ENCODE measurements at regions not wholly inside any gene's neighbourhood (a gene's known extent, or its start where the extent isn't known, plus 50 kb on each side); places are given as distances from the start of the nearest gene placed in this dataset.

GRCh38 chr7:110177463-110177862 lies 913.5 kb upstream of the LRRN3 start:
- DNase-seq = no peak
- Histone ChIP-seq H3K4me3 (ENCODE audit: low read length) (no peak overlapping the region), H3K9me3 (ENCODE audit: control insufficient read depth, low read depth, low read length) (no peaks in the 10 kb centered on the region), H3K27me3 (ENCODE audit: control insufficient read depth, insufficient read depth, low read length) (no peaks in the 10 kb centered on the region), H3K4me1 (ENCODE audit: control insufficient read depth, insufficient read depth, low read length) (peaks cover 5% of the 10 kb centered on the region), H3K36me3 (ENCODE audit: control insufficient read depth, insufficient read depth, low read length) (no peaks in the 10 kb centered on the region), H3K27ac (ENCODE audit: low read length) (no peak overlapping the region)
- WGBS (ENCODE audit: insufficient coverage, low lambda C conversion rate) = no CpG with 5 or more reads among the region's 5 CpGs

GRCh38 chr7:110179037-110179436 lies 911.9 kb upstream of the LRRN3 start:
- Histone ChIP-seq H3K27ac (ENCODE audit: low read length) (peak overlapping the region; percentile 36), H3K4me1 (ENCODE audit: control insufficient read depth, insufficient read depth, low read length) (peaks cover 3% of the 10 kb centered on the region), H3K27me3 (ENCODE audit: control insufficient read depth, insufficient read depth, low read length) (no peaks in the 10 kb centered on the region), H3K9me3 (ENCODE audit: control insufficient read depth, low read depth, low read length) (no peaks in the 10 kb centered on the region), H3K4me3 (ENCODE audit: low read length) (no peak overlapping the region), H3K36me3 (ENCODE audit: control insufficient read depth, insufficient read depth, low read length) (no peaks in the 10 kb centered on the region)
- WGBS (ENCODE audit: insufficient coverage, low lambda C conversion rate) = no CpG with 5 or more reads among the region's 2 CpGs
- DNase-seq = peak in 1 of 2 donors; percentile 27

- peaks cover 3% of the 10 kb centered on the region for H3K4me1 ChIP-seq (ENCODE audit: control insufficient read depth, insufficient read depth, low read length)
- H3K27me3 ChIP-seq (ENCODE audit: control insufficient read depth, insufficient read depth, low read length) = no peaks in the 10 kb centered on the region
- H3K4me3 ChIP-seq (ENCODE audit: low read length) = no peak overlapping the region
- no peaks in the 10 kb centered on the region for H3K36me3 ChIP-seq (ENCODE audit: control insufficient read depth, insufficient read depth, low read length)
- WGBS (ENCODE audit: insufficient coverage, low lambda C conversion rate) = no CpG with 5 or more reads among the region's 6 CpGs
- no peak overlapping the region for H3K27ac ChIP-seq (ENCODE audit: low read length)
- no peak for DNase-seq
- H3K9me3 ChIP-seq (ENCODE audit: control insufficient read depth, low read depth, low read length) = no peaks in the 10 kb centered on the region
Observed at GRCh38 chr7:110181768-110182167, 909.2 kb upstream of the LRRN3 start.

GRCh38 chr7:110186334-110186733 lies 904.6 kb upstream of the LRRN3 start:
- Histone ChIP-seq H3K27ac (ENCODE audit: low read length) (no peak overlapping the region), H3K36me3 (ENCODE audit: control insufficient read depth, insufficient read depth, low read length) (no peaks in the 10 kb centered on the region), H3K4me3 (ENCODE audit: low read length) (no peak overlapping the region), H3K4me1 (ENCODE audit: control insufficient read depth, insufficient read depth, low read length) (no peaks in the 10 kb centered on the region), H3K27me3 (ENCODE audit: control insufficient read depth, insufficient read depth, low read length) (no peaks in the 10 kb centered on the region), H3K9me3 (ENCODE audit: control insufficient read depth, low read depth, low read length) (peaks cover 4% of the 10 kb centered on the region)
- peak; percentile 52 to 81 for DNase-seq
- WGBS (ENCODE audit: insufficient coverage, low lambda C conversion rate) = no CpG with 5 or more reads among the region's 2 CpGs

- WGBS (ENCODE audit: insufficient coverage, low lambda C conversion rate) = 33% methylated on average over 1 of the region's 3 CpGs
- no peak overlapping the region for H3K27ac ChIP-seq (ENCODE audit: low read length)
- no peaks in the 10 kb centered on the region for H3K36me3 ChIP-seq (ENCODE audit: control insufficient read depth, insufficient read depth, low read length)
- no peak for DNase-seq
- H3K27me3 ChIP-seq (ENCODE audit: control insufficient read depth, insufficient read depth, low read length) = no peaks in the 10 kb centered on the region
- H3K9me3 ChIP-seq (ENCODE audit: control insufficient read depth, low read depth, low read length) = peaks cover 4% of the 10 kb centered on the region
- H3K4me3 ChIP-seq (ENCODE audit: low read length) = no peak overlapping the region
- no peaks in the 10 kb centered on the region for H3K4me1 ChIP-seq (ENCODE audit: control insufficient read depth, insufficient read depth, low read length)
Observed at GRCh38 chr7:110187877-110188554, 902.9 kb upstream of the LRRN3 start.

GRCh38 chr7:110204527-110204926 lies 886.4 kb upstream of the LRRN3 start:
- H3K36me3 ChIP-seq (ENCODE audit: control insufficient read depth, insufficient read depth, low read length) = no peaks in the 10 kb centered on the region
- no CpG with 5 or more reads among the region's 4 CpGs for WGBS (ENCODE audit: insufficient coverage, low lambda C conversion rate)

GRCh38 chr7:110205899-110206298 lies 885.0 kb upstream of the LRRN3 start:
- Histone ChIP-seq H3K9me3 (ENCODE audit: control insufficient read depth, low read depth, low read length) (no peaks in the 10 kb centered on the region), H3K36me3 (ENCODE audit: control insufficient read depth, insufficient read depth, low read length) (no peaks in the 10 kb centered on the region), H3K27me3 (ENCODE audit: control insufficient read depth, insufficient read depth, low read length) (no peaks in the 10 kb centered on the region), H3K4me1 (ENCODE audit: control insufficient read depth, insufficient read depth, low read length) (no peaks in the 10 kb centered on the region), H3K4me3 (ENCODE audit: low read length) (no peak overlapping the region), H3K27ac (ENCODE audit: low read length) (no peak overlapping the region)
- DNase-seq = no peak
- no CpG with 5 or more reads among the region's 1 CpG for WGBS (ENCODE audit: insufficient coverage, low lambda C conversion rate)

More at GRCh38 chr7:110204527-110204926, 886.4 kb upstream of the LRRN3 start:
- Histone ChIP-seq H3K27me3 (ENCODE audit: control insufficient read depth, insufficient read depth, low read length) (no peaks in the 10 kb centered on the region), H3K4me1 (ENCODE audit: control insufficient read depth, insufficient read depth, low read length) (no peaks in the 10 kb centered on the region), H3K4me3 (ENCODE audit: low read length) (no peak overlapping the region), H3K27ac (ENCODE audit: low read length) (no peak overlapping the region), H3K9me3 (ENCODE audit: control insufficient read depth, low read depth, low read length) (no peaks in the 10 kb centered on the region)
- peak in 1 of 2 donors; percentile 25 for DNase-seq

- no peak for DNase-seq
- H3K9me3 ChIP-seq (ENCODE audit: control insufficient read depth, low read depth, low read length) = no peaks in the 10 kb centered on the region
- no peak overlapping the region for H3K4me3 ChIP-seq (ENCODE audit: low read length)
- no peaks in the 10 kb centered on the region for H3K4me1 ChIP-seq (ENCODE audit: control insufficient read depth, insufficient read depth, low read length)
- no peak overlapping the region for H3K27ac ChIP-seq (ENCODE audit: low read length)
- no peaks in the 10 kb centered on the region for H3K36me3 ChIP-seq (ENCODE audit: control insufficient read depth, insufficient read depth, low read length)
- no CpG with 5 or more reads among the region's 1 CpG for WGBS (ENCODE audit: insufficient coverage, low lambda C conversion rate)
- H3K27me3 ChIP-seq (ENCODE audit: control insufficient read depth, insufficient read depth, low read length) = no peaks in the 10 kb centered on the region
Observed at GRCh38 chr7:110209884-110210283, 881.0 kb upstream of the LRRN3 start.

- no peak overlapping the region for H3K4me3 ChIP-seq (ENCODE audit: low read length)
- no peaks in the 10 kb centered on the region for H3K36me3 ChIP-seq (ENCODE audit: control insufficient read depth, insufficient read depth, low read length)
- no peak overlapping the region for H3K27ac ChIP-seq (ENCODE audit: low read length)
- WGBS (ENCODE audit: insufficient coverage, low lambda C conversion rate) = 100% methylated on average over 1 of the region's 1 CpG
- H3K9me3 ChIP-seq (ENCODE audit: control insufficient read depth, low read depth, low read length) = peaks cover 4% of the 10 kb centered on the region
- DNase-seq = no peak
- no peaks in the 10 kb centered on the region for H3K27me3 ChIP-seq (ENCODE audit: control insufficient read depth, insufficient read depth, low read length)
- no peaks in the 10 kb centered on the region for H3K4me1 ChIP-seq (ENCODE audit: control insufficient read depth, insufficient read depth, low read length)
Observed at GRCh38 chr7:110210941-110211608, 879.9 kb upstream of the LRRN3 start.

GRCh38 chr7:110224643-110225042 lies 866.3 kb upstream of the LRRN3 start:
- no peak for DNase-seq
- Histone ChIP-seq H3K36me3 (ENCODE audit: control insufficient read depth, insufficient read depth, low read length) (no peaks in the 10 kb centered on the region), H3K9me3 (ENCODE audit: control insufficient read depth, low read depth, low read length) (no peaks in the 10 kb centered on the region), H3K4me3 (ENCODE audit: low read length) (no peak overlapping the region), H3K27me3 (ENCODE audit: control insufficient read depth, insufficient read depth, low read length) (no peaks in the 10 kb centered on the region), H3K27ac (ENCODE audit: low read length) (no peak overlapping the region), H3K4me1 (ENCODE audit: control insufficient read depth, insufficient read depth, low read length) (no peaks in the 10 kb centered on the region)

- H3K36me3 ChIP-seq (ENCODE audit: control insufficient read depth, insufficient read depth, low read length) = no peaks in the 10 kb centered on the region
- no peak overlapping the region for H3K4me3 ChIP-seq (ENCODE audit: low read length)
- no peak for DNase-seq
- no peaks in the 10 kb centered on the region for H3K27me3 ChIP-seq (ENCODE audit: control insufficient read depth, insufficient read depth, low read length)
- H3K27ac ChIP-seq (ENCODE audit: low read length) = no peak overlapping the region
- no peaks in the 10 kb centered on the region for H3K9me3 ChIP-seq (ENCODE audit: control insufficient read depth, low read depth, low read length)
- no peaks in the 10 kb centered on the region for H3K4me1 ChIP-seq (ENCODE audit: control insufficient read depth, insufficient read depth, low read length)
- WGBS (ENCODE audit: insufficient coverage, low lambda C conversion rate) = no CpG with 5 or more reads among the region's 1 CpG
Observed at GRCh38 chr7:110246118-110246517, 844.8 kb upstream of the LRRN3 start.
